ENCODE measurements at regions not wholly inside any gene's neighbourhood (a gene's known extent, or its start where the extent isn't known, plus 50 kb on each side); places are given as distances from the start of the nearest gene placed in this dataset.

- TF ChIP-seq CTCF (IDR thresholded peaks at IDR 0.05) (no peak), POLR2A (IDR thresholded peaks at IDR 0.05) (no peak)
Observed at GRCh38 chr2:41500895-41501294, 546.9 kb upstream of the PKDCC start.

Data from thyroid gland (tissue), 4 donors.